NT2/D1 (cell line): ENCODE measurements at regions not wholly inside any gene's neighbourhood (a gene's known extent, or its start where the extent isn't known, plus 50 kb on each side); places are given as distances from the start of the nearest gene placed in this dataset.

ENCODE experiments used
- YY1 ChIP-seq: IDR thresholded peaks from 2 replicates; pipeline ENCODE4 v1.6.1; 2011; ENCODE audit not compliant: insufficient read length, insufficient read depth
- ZNF274 ChIP-seq: IDR thresholded peaks from 2 replicates; pipeline ENCODE4 v1.6.1; 2011; ENCODE audit warnings: mild to moderate bottlenecking, low read depth, low read length

GRCh38 chr6:154909821-154910220 lies 85.3 kb upstream of the TIAM2 start:
- TF ChIP-seq YY1: no peak
- no peak for TF ChIP-seq ZNF274
